GM18870 (cell line): ENCODE measurements at regions not wholly inside any gene's neighbourhood (a gene's known extent, or its start where the extent isn't known, plus 50 kb on each side); places are given as distances from the start of the nearest gene placed in this dataset.
"Not testable (repeated sequence)": the region's sequence is repeated elsewhere in the genome, so short reads cannot be mapped to it uniquely, and the experiment has no call there.

Source experiments
- ATAC-seq: cut with Tn5 transposase; IDR thresholded peaks from one replicate; pipeline ENCODE4 v1.9.1; 2021; ENCODE audit warnings: moderate library complexity; ENCODE audit not compliant: unreplicated experiment

- not testable (repeated sequence) for ATAC-seq
These were observed 54.2 kb upstream of the ROPN1B start for GRCh38 chr3:125914608-125915436.

- not testable (repeated sequence) for ATAC-seq
These were observed 53.6 kb upstream of the ROPN1B start for GRCh38 chr3:125915437-125915787.

GRCh38 chr3:125915792-125916375 is 53.1 kb upstream of the ROPN1B start:
- peak; percentile 92 for ATAC-seq

- peak; percentile 34 for ATAC-seq
These were observed 52.5 kb upstream of the ROPN1B start for GRCh38 chr3:125916376-125916978.

- not testable (repeated sequence) for ATAC-seq
These were observed 51.9 kb upstream of the ROPN1B start for GRCh38 chr3:125917020-125917549.

GRCh38 chr3:125918024-125918423 is 51.0 kb upstream of the ROPN1B start:
- not testable (repeated sequence) for ATAC-seq

GRCh38 chr3:125918451-125918850 is 50.5 kb upstream of the ROPN1B start:
- ATAC-seq = not testable (repeated sequence)

GRCh38 chr3:125918866-125919265 is 50.1 kb upstream of the ROPN1B start:
- not testable (repeated sequence) for ATAC-seq
